ENCODE measurements at regions not wholly inside any gene's neighbourhood (a gene's known extent, or its start where the extent isn't known, plus 50 kb on each side); places are given as distances from the start of the nearest gene placed in this dataset.
"Not testable (repeated sequence)": the region's sequence is repeated elsewhere in the genome, so short reads cannot be mapped to it uniquely, and the experiment has no call there.

DNA sequence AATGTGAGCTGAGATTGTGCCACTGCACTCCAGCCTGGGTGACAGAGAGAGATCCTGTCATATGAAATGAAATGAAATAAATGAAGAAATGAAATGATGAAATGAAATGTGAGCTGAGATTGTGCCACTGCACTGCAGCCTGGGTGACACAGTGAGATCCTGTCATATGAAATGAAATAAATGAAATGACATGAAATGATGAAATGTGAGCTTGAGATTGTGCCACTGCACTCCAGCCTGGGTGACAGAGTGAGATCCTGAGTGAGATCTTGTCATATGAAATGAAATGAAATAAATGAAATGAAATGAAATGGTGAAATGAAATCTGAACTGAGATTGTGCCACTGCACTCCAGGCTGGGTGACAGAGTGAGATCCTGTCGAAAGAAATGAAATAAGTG lies 58.2 kb upstream of the FAN1 start:
- not testable (repeated sequence) for DNase-seq

Measured in activated effector memory CD4-positive, alpha-beta T cell treated with anti-CD3 and anti-CD28 coated beads, Interleukin-2, amount 50 U/mL, for 16 hours (primary cell).